Panc1 (cell line): ENCODE measurements at regions not wholly inside any gene's neighbourhood (a gene's known extent, or its start where the extent isn't known, plus 50 kb on each side); places are given as distances from the start of the nearest gene placed in this dataset.

Experiments used
- POLR2AphosphoS5 ChIP-seq: IDR thresholded peaks from 2 replicates; pipeline ENCODE4 v1.6.1; 2012; ENCODE audit warnings: mild to moderate bottlenecking, low read depth, low read length, moderate library complexity
- REST ChIP-seq, 2 experiments: IDR thresholded peaks; 2 replicates each; pipeline ENCODE4 v1.6.1; 2011 to 2012; ENCODE audit warnings: low read depth in 2 of 2, control low read depth in 1 of 2, low read length in 1 of 2, mild to moderate bottlenecking in 1 of 2, moderate library complexity in 1 of 2; ENCODE audit not compliant: insufficient read depth in 1 of 2
- SIN3A ChIP-seq: IDR thresholded peaks from 2 replicates; pipeline ENCODE4 v1.6.1; 2012; ENCODE audit warnings: low read depth, mild to moderate bottlenecking, low read length, moderate library complexity, borderline replicate concordance; ENCODE audit not compliant: insufficient read depth
- TCF7L2 ChIP-seq: IDR thresholded peaks from 2 replicates; pipeline ENCODE4 v1.6.1; 2011; ENCODE audit warnings: mild to moderate bottlenecking, low read depth, low read length, inconsistent platforms
- TF ChIP-seq, protein P1 (sequence below): fragments of 450-650 bp; IDR thresholded peaks from 2 replicates; pipeline ENCODE4 v1.5.1; 2017; ENCODE audit warnings: mild to moderate bottlenecking

DNA sequence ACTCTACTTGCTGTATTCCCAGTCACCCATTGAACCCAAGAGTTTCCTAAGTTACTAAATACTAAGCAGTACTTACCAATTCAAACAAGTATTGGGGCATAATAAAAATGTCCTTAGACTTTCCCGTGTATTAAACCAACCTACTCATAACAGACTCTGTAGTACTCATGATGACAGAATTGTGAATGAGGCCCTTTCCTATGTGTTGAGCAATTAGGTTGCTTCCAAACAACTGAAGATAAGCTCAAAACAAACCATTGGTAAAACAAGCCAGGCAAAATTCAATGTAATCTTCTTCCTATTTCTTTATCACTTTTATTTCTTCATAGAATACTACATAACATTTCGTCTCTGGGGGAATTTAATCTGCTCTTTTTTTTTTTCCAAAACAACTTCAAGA, 106.5 kb upstream of the ANK3 start:
- TF ChIP-seq, protein P1, sequence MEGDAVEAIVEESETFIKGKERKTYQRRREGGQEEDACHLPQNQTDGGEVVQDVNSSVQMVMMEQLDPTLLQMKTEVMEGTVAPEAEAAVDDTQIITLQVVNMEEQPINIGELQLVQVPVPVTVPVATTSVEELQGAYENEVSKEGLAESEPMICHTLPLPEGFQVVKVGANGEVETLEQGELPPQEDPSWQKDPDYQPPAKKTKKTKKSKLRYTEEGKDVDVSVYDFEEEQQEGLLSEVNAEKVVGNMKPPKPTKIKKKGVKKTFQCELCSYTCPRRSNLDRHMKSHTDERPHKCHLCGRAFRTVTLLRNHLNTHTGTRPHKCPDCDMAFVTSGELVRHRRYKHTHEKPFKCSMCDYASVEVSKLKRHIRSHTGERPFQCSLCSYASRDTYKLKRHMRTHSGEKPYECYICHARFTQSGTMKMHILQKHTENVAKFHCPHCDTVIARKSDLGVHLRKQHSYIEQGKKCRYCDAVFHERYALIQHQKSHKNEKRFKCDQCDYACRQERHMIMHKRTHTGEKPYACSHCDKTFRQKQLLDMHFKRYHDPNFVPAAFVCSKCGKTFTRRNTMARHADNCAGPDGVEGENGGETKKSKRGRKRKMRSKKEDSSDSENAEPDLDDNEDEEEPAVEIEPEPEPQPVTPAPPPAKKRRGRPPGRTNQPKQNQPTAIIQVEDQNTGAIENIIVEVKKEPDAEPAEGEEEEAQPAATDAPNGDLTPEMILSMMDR = no peak
- TF ChIP-seq POLR2AphosphoS5 (no peak), SIN3A (no peak), TCF7L2 (no peak), REST (IDR thresholded peaks at IDR 0.05; ENCODE audit: insufficient read depth in 1 of 2, low read depth in 2 of 2, low read length in 1 of 2) (no peak)
